ENCODE measurements at regions not wholly inside any gene's neighbourhood (a gene's known extent, or its start where the extent isn't known, plus 50 kb on each side); places are given as distances from the start of the nearest gene placed in this dataset.
"Not testable (repeated sequence)": the region's sequence is repeated elsewhere in the genome, so short reads cannot be mapped to it uniquely, and the experiment has no call there.

DNA sequence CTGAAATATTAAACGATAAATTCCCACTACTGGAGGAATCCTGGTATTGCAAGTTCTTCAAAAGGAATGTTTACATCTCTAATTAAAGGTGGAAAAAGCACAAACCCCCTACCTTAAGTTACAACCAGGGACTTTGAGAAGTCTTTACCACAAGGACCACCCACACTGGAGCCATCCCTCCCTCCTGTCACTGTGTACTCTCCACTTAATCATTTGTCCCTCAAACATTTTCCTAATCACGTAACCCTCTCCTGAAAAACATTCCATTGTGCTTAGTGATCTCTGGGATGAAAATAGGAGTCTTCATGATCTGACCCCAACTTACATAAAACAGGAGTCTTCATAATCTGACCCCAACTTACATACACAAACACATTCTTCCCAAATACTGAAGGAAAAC lies 85.7 kb downstream of the SUCLG1 start:
- DNase-seq (ENCODE audit: low read depth in 2 of 2) = no peak

DNA sequence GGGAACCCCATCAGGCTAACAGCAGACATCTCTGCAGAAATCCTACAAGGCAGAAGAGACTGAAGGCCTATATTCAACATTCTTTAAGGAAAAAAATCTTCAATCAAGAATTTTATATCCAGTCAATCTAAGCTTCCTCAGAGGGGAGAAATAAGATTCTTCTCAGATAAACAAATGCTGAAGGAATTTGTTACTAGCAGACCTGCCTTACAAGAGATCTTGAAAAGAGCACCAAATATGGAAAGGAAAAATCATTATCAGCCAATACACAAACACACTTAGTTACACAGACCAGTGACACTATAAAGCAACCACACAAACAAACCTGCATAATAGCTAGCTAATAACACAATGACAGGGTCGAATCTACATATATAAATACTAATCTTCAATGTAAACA lies 96.5 kb downstream of the SUCLG1 start:
- no peak for DNase-seq (ENCODE audit: low read depth in 2 of 2)

DNA sequence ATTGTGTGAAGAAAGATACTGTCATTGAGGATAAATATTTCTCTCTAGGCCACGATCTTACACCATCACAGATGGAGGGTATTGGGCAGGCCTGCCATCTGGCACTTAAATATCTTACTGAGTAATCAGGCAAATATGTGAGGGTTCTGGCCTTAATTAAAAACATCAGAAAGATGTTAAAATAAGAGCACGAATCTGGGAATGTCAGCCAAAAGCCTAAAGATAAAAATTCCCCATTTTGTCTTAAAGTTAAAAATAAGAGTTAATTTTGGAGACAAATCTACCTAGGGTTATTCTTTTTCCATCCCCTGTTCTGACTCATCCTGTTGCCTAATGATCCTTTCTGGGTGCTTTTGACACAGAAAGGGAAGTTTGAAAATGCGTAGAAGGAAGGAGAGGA lies 121.0 kb downstream of the SUCLG1 start:
- no peak for DNase-seq (ENCODE audit: low read depth in 2 of 2)

DNA sequence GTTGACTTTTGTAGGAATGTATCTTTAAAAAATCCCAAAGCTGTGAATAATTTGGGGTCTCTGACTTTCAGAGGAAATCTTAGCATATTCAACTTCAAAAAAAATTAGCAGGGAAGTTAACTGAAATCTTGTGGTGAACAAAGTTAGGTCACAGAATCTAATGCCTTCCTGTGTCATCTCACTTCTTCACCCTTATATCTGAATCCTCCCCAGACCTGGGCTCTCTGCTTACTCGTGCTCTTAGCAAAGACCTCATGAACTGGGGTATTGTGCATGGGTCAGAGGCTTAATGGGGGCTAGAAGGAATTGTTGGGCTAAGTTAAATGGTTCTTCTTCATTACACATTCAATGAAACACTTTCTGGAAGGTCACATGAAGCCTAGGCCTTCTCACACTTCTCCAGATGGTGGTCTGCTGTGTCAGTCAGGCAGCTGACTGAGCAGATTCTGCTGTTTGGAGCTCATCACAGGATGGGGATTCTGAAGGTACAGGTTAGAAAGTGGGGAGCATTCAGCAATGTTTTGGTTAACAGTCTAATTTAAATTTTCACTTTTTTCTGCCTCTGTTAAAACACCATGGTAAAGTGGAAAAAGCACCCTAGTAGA lies 131.3 kb downstream of the SUCLG1 start:
- DNase-seq (ENCODE audit: low read depth in 2 of 2) = no peak

DNA sequence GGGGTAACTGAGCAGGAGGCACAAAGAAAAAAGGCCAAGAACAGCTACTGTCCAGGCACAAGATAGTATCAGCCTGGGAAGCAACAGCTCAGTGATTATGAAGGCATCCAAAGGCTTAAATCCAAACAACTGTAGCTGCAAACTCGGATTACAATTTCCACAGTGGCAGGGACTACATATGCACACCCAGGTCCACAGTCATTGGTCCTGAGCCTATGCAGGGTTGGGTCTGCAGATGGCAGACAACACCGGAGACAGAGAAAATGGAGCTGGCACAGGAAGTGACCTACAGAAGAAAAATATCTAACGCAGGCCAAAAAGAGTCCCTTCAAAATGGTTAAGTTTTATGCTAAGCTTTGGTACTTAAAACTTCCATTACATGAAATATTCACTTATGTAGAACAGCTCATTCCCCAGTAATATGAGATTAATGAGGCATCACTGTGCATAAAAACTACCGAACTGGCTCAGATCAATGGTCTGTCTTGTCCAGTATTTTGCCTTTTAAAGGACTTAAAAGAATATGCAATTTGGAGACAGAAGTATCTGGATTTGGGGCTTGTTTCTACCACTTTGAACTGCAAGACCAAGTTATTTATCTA lies 132.1 kb downstream of the SUCLG1 start:
- DNase-seq (ENCODE audit: low read depth in 2 of 2) = no peak

DNA sequence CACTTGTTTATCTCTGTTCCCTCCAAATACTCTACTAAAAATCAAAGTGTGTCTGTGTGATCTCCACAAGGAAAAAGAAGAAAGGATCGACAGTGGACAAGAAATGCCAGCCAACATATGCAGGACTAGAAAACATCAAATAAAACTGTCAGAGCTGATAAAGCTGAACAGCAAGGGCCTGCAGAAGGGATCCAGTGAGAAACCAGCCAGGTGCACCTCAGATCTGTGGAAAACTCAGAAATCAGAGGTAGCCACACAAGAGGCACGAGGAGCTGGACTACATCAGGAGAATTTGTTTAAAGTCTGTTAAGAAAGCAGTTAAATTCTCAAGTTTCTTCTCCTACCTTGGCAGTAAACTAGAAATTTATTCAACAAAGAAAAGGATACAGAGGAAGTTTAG lies 135.2 kb downstream of the SUCLG1 start:
- no peak for DNase-seq (ENCODE audit: low read depth in 2 of 2)

DNA sequence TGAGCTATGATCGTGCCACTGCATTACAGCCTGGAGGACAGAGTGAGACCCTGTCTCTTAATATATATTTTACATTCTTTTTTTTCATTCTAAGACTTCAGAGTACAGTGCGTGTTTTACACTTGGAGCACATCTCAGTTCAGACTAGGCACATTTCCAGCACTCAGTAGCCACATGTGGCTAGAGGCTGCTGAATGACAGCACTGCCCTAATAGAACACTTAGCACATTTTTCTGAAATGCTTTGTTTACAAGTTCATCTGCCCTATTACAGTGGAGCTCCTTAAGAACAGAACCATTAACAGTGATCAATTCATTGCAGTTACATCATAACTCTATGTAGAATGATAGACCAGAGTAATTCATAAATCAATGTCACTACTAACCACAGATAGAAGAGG lies 138.1 kb downstream of the SUCLG1 start:
- no peak for DNase-seq (ENCODE audit: low read depth in 2 of 2)

DNA sequence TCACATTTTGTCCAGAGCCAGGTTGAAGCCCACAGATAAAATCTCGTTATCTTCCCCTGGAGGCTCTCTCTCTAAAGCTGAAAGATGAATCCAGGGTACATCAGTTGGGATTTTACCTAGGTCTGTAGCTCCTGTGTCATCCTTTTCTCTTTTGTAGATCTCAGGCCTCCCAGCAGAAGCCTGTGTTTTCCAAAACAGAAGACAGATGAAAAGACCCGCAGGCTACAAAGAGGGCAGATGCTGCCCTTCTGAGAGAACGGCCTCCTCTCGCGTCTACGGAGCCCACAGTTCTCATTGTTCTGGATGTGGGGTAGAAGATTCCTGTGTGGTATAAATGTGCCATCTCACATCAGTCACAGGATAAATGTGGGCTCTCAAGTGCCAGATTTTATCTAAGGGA lies 139.5 kb downstream of the SUCLG1 start:
- DNase-seq (ENCODE audit: low read depth in 2 of 2) = no peak

DNA sequence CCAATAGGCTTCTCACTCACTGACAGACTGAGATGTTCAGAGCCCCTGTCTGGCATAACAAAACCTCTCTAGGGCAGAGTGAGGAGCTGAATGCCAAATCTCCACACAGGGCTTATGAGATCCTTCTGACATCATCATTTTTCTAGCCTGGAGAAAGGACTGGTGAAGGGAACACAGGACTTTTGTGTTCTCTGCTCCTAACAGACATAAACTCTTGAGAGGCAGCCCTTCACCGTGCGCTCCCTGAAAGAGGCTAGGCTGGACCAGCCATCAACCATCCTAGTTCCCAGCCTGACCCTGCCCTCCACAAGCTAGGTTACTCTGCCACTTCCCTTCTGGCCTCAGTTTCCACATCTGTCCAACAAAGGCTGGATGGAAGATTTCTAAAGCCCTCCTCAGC lies 141.9 kb downstream of the SUCLG1 start:
- DNase-seq (ENCODE audit: low read depth in 2 of 2) = no peak

DNA sequence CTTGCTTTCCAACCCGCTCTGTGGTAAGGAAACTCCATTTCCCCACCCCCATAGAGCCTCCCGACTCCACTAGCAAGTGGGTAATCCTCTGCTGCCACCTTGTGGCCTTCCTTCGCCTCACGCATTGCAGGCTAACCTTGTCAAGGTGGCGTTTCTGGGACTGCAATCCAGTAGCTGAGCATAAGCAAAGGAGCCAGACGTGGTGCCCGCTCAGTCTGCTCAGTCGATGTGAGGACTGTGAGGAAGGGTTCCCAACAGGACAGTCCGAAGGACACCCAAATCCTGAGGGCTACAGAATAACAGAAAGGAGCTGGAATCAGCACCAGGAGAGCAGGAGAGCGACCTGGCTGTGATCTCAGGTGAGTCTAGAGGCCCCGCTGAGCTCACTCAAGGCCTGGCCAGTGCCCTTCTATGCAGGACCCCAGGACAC lies 144.2 kb downstream of the SUCLG1 start:
- peak; percentile 64 to 76 for DNase-seq (ENCODE audit: low read depth in 2 of 2)

DNA sequence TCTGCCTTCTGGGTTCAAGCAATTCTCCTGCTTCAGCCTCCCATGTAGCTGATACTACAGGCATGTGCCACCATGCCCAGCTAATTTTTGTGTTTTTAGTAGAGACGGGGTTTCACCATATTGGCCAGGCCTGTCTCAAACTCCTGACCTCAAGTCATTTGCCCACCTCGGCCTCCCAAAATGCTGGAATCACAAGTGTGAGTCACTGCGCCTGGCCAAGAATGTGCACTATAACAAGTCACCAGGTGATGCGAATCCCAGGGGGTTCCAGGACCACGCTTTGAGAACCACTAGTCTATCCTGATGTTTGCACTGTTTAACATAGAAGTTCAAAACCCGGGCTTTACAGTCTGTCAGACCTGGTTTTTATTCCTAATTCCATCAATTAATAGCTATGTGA lies 144.8 kb downstream of the SUCLG1 start:
- DNase-seq (ENCODE audit: low read depth in 2 of 2) = no peak

DNA sequence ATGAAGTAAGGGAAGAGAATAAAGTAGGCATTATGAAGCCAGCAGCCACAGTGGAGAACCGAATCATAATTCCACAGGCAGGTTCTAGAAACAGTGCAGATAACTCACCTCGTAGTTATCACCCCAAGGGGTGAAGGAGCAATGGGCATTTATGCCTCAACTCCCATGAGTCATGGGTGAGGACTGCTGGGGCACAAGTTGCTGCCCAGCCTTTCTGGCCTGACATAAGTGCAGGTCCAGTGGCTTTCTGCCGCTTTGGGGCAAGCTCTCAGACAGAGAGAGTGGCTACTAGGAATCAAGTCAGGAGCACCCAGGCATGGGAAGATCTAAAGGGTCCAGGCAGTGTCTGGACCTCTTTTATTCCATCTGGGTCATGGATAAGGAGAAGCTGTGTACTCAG lies 149.8 kb downstream of the SUCLG1 start:
- no peak for DNase-seq (ENCODE audit: low read depth in 2 of 2)

DNA sequence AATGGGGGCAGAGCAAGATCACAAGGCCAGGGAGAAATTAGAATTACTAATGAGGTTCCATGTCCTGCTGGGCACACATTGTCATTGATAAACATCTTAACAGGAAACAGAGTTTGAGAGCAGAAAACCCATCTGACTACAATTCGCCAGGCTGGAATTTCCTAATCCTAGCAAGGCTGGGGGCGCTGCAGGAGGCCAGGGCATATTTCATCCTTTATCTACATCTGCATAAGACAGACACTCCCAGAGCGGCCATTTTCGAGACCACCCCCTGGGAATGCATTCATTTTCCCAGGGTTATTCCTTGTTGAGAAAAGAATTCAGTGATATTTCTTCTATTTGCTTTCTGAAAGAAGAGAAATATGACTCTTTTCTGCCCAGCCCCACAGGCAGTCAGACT lies 152.7 kb downstream of the SUCLG1 start:
- DNase-seq (ENCODE audit: low read depth in 2 of 2) = no peak

DNA sequence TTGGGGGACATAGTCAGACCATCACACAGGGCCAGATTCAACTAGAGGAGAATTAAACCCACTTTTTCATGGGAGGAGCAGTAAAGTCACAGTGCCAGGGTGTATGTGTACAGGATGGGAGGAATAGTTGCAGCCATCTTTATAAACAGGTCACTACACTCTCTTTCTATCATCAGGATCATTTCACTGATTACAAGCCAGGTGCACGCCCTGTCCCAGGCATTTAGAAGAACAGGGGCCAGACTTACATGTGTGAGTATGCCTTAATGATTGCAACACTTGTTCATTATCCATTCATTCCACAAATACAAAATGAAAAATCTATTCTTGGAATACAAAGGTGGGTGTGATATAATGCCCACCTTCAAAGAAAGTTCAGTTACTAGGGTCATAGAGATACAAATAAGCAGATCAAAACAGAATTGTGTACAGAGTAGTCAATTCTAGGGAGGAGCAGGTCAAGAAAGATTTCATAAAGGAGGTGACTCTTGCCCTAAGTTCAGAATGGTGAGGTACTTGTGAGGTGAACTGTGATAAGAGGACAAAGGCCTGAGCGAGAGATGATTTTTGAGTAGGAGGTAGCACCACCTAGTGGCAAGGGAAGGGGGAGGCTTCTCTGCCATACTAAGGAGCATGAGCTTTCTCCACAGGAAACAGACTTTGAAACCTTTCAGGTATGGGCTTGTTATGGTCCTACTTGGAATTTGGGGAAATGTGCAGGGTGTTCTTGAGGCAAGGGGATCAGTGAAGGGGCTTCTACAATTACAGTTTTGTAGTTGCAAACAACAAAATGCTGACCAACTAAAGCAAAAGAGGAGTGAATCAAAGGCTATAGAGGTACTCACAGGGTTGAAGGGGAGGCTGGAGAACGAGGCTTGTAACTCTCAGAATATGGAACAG lies 156.3 kb downstream of the SUCLG1 start:
- DNase-seq (ENCODE audit: low read depth in 2 of 2) = peak in 1 of 2 donors; percentile 5

DNA sequence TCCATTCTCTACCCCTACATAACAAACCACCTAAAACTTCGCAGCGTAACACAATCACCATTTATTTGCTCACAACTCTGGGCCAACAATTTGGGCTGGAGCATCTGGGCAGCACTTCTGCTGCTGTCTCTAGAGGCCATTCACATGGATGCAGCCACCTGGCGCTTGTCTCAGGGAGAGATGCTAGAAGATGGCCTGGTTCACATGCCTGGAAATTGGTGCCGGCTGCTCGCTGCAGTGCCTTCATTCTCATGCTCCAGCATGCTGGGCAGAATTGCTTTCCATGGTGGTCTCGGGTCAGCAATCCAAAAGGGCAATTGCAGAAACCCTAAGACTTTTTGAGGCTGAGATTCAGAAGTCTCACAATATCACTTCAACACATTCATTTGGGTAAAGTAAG lies 157.4 kb downstream of the SUCLG1 start:
- no peak for DNase-seq (ENCODE audit: low read depth in 2 of 2)

DNA sequence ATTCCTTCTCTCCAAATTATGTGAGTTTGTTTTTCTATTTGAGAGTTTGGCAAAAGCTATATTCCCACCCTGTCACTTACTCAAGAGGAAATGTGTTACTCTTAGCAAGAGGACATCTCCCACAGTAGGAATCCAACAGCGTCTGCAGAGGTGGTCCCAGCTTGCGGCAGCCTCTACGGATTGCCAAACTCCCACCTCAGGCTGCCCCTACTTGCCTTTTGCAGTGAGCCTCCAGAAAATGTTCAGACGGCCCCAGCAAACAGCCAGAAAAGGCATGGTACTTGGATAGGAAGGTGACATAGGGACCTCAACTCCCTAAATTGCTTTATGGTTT lies 158.4 kb downstream of the SUCLG1 start:
- DNase-seq (ENCODE audit: low read depth in 2 of 2) = no peak

DNA sequence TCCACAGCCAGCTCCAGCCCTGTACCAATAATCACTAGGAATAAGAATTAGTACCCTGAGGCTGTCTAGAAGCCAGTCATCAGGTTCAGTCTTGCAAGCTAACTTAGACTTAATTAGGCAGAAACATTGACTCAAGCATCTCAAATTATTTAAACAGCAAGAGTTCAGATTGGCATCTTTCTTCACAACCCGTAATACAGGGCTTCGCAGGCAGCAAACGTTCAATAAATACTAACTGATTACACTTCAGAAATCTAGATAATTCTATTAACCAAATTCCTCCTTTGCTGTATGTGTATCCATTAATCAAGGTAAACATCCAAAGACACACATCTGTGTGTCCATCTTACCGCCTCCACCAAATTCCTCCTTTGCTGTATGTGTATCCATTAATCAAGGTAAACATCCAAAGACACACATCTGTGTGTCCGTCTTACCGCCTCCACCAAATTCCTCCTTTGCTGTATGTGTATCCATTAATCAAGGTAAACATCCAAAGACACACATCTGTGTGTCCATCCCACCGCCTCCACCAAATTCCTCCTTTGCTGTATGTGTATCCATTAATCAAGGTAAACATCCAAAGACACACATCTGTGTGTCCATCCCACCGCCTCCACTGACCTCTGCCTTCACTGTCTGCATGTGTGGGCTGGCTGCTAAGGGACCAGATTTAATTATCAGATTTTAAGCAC lies 158.9 kb downstream of the SUCLG1 start:
- DNase-seq (ENCODE audit: low read depth in 2 of 2) = not testable (repeated sequence)

DNA sequence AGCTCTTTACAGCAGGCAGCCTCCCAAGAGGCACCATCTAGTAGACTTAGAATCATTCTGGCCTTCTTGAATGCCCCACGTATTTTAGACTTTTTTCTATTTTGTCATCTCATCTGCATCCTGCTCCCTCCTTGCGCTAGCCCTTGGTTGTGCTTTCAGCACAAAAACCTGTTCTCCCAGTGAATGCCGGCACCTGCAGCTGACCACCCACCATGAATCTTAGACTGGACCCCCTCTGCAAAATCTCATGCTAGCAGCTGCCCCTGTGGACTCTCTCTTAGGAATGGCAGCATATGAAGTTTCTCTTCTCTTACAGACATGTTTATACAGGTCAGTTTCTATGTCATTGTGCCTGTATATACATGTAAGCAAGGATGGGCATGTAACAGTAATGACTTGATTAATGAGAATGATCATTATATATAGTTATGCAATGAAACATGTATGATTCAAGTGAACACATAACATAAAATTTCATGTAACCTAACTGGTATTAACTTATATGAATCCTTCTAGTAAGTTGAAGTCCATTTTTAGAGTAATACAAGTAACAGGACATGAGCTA lies 159.8 kb downstream of the SUCLG1 start:
- DNase-seq (ENCODE audit: low read depth in 2 of 2) = no peak

DNA sequence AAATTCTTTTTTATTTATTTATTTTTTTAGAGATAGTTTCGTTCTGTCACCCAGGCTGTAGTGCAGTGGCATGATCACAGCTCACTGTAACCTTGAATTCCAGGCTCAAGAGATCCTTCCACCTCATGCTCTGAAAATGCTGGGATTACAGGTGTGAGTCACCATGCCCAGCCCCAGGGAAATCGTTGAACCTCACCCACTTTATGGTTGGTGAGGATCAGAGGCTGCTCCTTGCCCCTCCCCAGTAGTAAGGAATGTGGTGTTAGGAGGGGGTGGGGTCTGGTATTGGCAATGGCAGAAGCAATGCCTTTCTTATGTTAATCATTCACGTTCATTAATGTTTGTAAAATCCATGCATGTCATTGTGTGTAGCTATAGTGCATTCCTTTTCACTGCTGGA lies 161.9 kb downstream of the SUCLG1 start:
- no peak for DNase-seq (ENCODE audit: low read depth in 2 of 2)

DNA sequence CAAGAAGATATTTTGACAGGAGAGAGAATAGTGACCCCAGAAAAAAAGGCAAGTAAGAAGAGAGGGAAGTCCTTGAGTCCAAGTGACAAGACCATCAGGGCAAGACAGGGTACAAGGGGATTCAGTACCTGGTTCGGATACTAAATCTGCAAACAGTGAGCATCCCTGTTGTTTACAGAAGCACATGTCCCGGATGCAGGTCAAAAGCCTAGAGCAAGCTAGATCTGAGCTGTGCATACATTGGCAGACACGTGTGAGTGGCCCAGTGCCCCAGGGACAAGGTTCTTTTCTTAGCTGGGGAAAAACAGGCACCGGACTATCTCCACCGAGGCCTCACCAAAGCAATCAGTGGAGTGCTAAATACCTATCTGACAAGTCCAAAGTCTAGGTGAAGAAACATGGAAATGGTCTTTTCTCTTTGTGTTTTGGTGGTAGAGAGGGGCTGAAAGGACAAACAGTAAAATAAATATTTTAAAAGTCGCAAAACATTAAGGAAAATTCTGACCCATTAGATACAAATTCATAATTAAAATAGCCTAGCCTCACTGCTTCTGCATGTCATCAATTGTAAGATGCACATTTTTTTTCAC lies 165.2 kb downstream of the SUCLG1 start:
- DNase-seq (ENCODE audit: low read depth in 2 of 2) = no peak

DNA sequence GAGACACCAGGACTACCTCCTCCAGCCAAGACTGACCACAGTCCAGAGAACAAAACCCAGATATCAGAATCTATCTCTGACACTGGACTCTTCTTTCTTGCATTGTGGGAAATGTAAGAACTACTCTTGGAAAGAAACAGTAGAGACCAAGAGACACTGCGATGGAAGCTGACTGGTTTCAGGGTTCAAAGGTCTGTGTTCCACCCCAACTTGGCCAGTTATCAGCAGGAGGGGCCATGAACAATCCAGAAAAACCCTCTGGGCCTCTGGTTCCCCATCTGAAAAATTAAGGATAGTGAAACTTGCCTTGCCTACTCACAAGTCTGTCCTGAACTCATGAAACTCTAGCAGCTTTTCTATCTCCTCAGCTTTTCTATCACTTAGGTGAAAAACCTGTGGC lies 166.5 kb downstream of the SUCLG1 start:
- DNase-seq (ENCODE audit: low read depth in 2 of 2) = no peak

DNA sequence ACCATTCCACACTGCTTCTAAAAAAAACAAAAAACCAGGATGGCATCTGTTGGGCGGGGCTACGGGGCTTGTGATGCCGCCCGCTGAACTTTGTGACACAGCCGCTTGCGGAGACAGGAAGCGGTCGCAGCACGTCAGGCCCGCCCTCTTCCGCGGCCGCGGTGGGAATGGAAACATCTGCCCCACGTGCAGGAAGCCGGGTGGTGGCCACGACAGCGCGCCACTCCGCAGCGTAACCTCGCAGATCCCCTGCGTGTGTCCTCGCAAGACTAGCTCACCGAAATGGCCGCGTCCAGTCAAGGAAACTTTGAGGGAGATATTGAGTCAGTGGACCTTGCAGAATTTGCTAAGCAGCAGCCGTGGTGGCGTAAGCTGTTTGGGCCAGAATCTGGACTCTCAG lies 168.5 kb downstream of the SUCLG1 start:
- DNase-seq (ENCODE audit: low read depth in 2 of 2) = no peak

Measured in stimulated activated CD8-positive, alpha-beta memory T cell treated with anti-CD3 and anti-CD28 coated beads, Interleukin-2, amount 100 ng/mL, for 48 hours (primary cell).